Effector CD8-positive, alpha-beta T cell (primary cell): ENCODE measurements at regions not wholly inside any gene's neighbourhood (a gene's known extent, or its start where the extent isn't known, plus 50 kb on each side); places are given as distances from the start of the nearest gene placed in this dataset.
"Not testable (repeated sequence)": the region's sequence is repeated elsewhere in the genome, so short reads cannot be mapped to it uniquely, and the experiment has no call there.

Experiments used
- DNase-seq: peaks from one replicate; lab custom pipeline; 2025; lab: John Stamatoyannopoulos, UW

DNA sequence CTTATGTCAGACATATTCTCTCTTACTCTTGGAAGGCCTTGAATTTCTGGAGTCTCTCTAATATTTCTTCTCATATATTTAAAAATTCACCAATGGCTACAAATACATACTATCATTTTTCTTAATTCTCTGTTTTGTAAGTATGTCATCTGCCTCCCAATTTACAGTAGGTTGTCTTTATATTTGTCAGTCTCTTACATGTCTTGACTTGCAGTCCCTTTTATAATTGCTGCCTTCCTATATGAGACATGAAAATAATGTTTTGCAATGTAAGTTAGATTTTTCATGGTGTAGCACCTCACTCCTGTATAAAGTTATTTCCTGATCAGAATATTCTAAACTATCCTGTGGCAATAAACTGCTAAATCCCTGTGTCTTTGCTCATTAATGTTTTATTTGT is 223.1 kb upstream of the C1QTNF3 start:
- not testable (repeated sequence) for DNase-seq

GRCh38 chr5:34296759-34297158 is 253.7 kb upstream of the C1QTNF3 start:
- not testable (repeated sequence) for DNase-seq

DNA sequence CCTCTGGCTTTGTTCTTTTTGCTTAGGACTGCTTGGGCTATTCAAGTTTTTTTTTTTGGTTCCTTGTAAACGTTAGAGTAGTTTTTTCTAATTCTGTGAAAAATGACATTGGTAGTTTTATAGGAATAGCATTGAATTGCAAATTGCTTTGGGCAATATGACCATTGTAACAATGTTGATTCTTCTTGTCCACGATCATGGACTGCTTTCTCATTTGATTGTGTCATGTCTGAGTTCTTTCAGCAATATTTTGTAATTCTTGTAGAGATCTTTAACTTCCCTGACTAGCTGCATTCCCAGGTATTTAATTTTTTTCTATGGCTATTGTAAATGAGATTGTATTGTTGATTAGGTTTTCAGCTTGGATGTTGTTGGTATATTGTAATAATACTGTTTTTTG is 286.2 kb upstream of the C1QTNF3 start:
- DNase-seq: not testable (repeated sequence)

DNA sequence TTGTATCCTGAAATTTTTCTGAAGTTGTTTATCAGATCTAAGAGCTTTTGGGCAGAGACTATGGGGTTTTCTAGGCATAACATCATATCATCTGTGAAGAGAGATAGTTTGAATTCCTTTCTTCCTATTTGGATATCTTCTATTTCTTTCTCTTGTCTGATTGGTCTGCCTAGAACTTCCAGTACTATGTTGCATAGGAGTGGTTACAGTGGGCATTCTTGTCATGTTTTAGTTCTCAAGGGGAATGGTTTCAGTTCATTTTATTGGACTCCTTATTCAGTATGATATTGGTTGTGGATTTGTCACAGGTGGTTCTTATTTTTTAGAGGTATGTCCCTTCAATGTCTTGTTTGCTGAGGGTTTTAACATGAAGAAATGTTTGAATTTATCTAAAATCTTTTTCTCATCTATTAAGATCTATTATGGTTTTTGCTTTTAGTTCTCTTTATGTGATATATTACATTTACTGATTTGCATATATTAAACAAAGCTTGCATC is 286.6 kb upstream of the C1QTNF3 start:
- not testable (repeated sequence) for DNase-seq

DNA sequence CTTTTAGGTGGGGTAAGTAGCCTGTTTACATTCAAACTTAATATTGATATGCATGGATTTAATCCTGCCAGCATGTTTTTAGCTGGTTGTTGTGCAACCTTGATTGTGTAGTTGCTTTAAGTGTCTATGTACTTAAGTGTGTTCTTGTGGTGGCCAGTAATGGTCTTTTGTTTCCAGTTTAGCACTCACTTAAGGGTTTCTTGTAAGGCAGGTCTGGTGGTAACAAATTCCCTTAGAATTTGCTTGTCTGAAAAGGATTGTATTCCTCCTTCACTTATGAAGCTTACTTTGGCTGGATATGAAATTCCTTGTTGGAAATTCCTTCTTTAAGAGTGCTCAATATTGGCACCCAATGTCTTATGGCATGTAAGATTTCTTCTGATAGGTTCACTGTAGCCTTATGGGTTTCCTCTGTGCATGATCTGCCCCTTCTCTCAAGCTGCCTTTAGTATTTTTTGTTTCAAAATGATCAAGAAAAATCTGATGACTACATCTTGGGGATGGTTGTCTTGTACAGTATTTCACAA is 289.0 kb upstream of the C1QTNF3 start:
- not testable (repeated sequence) for DNase-seq

DNA sequence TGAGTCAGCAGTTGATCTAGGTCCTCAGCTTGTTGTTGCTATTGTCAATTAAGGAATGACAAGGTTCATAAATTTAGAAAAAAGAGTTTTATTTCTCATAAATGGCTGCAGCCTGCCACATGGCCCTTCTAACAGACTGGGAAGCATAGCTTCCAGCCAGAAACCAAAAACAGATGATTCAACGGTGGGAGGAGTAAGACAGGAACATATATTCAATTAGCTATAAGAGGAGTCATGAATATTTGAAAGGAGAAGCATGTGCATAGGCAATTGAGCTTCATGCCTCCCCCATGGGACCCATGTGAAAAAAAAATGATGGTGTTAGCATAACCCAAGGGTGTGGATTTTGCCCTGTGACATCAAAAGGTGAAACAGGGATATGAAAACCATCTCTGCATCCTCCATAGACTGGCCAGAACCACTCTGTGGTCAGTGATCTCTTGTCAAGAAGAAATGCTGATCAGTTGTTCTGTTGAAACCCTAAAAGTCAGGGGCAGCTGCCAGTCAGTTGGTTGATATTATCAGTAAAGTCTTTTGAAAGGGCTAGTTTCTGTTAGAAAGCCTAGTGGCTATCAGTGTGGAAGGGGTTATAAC is 296.5 kb upstream of the C1QTNF3 start:
- not testable (repeated sequence) for DNase-seq

DNA sequence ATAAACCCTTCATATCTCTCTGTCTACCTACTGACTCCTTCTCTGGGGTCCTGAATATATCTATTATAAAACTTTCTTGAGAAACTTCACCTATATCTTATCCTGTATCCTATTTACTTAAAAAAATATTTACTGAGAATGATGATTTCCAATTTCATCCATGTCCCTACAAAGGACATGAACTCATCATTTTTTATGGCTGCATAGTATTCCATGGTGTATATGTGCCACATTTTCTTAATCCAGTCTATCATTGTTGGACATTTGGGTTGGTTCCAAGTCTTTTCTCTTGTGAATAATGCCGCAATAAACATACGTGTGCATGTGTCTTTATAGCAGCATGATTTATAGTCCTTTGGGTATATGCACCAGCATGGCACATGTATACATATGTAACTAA is 301.7 kb upstream of the RAI14 start:
- DNase-seq: not testable (repeated sequence)

DNA sequence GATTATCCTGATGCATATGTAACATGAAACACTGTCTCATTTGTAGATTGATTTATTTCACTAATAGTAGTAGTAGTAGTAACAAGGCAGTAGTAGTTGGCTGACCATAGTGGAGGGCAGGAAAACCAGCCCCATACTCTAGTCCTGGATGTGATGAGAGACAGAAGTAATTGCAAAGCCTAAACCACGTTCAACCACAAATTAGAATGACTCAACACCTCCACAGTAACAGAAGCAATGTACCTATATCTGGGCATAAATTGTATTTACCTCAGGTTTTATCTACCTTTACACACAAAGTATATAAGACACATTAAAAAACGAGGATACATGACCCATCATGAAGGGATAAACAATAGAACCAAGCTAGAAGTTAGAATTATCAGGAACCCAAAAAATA is 284.7 kb upstream of the RAI14 start:
- DNase-seq: not testable (repeated sequence)

DNA sequence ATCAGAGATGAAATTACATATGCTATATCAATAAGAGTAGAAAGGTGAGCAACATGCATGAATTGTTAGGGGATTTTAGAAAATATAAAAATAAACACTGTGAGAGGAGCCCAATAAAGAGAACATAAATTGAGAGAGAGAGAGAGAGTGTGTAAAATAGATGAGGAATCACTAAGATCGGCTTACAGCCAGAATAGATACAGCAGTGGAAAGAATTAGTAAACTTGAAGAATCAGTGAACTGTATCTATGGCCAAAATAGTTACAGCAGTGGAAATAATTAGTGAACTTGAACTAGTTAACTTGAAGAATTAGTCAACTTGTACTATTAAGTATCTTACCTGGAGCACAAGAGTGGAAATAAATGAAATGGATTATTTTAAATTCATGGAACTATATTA is 284.3 kb upstream of the RAI14 start:
- not testable (repeated sequence) for DNase-seq

DNA sequence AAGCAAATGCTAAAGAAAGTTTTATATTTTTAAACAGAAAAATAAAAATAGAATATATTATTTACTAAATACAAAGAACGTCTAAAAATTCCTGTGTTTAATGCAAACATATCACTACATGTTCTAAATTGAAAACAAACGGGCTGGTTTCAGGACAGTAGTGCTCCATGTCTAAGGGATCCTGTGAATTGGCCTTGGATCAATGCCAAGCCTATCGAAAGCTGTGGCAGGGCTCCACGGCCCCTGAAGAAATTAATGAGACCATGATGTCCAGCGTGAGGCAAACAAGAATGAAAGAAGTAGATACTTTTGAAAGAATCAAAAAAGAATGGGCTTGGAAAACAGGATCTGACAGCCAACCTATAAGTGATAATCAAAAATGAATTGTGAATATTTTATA is 283.4 kb upstream of the RAI14 start:
- not testable (repeated sequence) for DNase-seq

DNA sequence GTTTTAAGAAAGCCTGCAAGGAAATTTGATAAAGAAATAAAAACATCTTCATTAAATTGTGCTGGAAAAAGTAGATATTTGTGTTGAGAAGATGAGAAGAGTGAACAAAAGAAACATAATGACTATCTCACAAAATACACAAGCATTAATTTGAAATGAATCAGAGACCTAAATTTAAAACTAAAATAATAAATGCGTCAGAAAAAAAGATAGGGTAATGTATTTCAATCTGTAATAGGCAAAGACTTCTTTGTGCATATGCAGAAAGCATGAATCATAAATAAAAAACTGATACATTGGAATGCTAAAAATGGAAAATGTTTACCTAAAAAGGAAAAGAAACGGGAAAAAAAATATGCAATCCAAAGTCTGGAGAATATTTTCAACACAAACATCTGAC is 278.5 kb upstream of the RAI14 start:
- not testable (repeated sequence) for DNase-seq

GRCh38 chr5:34378498-34378897 is 277.6 kb upstream of the RAI14 start:
- DNase-seq: not testable (repeated sequence)

DNA sequence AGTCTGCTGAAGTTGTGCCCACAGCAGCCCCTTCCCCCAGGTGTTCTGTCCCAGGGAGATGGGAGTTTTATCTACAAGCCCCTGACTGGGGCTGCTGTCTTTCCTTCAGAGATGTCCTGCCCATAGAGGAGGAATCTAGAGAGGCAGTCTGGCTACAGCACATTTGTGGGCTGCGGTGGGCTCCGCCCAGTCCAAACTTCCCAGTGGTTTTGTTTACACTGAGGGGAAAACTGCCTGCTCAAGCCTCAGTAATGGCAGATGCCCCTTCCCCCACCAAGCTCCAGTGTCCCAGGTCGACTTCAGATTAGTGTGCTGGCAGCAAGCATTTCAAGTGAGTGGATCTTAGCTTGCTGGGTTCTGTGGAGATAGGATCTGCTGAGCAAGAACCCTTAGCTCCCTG is 267.4 kb upstream of the RAI14 start:
- not testable (repeated sequence) for DNase-seq

DNA sequence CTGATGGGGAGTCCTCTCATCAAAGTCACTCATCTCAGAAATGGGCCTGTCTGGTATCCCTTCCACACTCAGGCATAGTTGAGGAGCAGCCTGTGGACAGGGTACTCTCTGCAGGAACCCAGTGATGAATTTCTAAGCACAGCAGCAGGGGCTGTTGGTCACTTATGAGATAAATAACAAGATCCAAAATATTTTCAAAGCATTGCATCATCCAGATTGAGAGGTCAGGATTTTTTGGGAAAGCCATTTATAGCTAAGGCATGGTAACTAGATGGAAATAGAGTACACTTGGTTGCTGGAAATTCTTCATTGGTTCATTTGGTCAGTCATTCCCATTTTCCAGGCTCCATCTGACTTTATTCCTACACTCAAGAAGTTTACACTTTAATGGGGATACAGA is 246.8 kb upstream of the RAI14 start:
- no peak for DNase-seq

- no peak for DNase-seq
Observed at GRCh38 chr5:34410411-34411139, 245.6 kb upstream of the RAI14 start.

GRCh38 chr5:34411470-34412346 is 244.4 kb upstream of the RAI14 start:
- DNase-seq: no peak

DNA sequence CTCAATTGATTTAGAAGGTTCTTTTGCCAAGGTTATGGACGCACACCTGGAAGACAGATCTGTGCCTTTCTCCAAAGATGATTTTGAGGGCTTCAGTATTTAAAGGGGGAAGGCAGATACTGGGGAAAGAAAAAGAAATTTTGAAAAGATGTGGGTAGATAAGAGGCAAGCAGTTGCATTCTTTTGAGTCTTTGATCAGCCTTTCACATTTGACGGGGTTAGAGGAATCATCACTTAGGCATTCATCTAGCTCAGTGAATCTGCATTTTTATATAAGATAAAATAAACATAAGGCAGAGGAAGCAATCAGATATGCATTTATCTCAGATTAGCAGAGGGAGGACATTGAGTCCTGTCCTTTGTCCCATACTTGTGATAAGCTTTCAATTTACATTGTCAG is 243.4 kb upstream of the RAI14 start:
- DNase-seq: no peak

DNA sequence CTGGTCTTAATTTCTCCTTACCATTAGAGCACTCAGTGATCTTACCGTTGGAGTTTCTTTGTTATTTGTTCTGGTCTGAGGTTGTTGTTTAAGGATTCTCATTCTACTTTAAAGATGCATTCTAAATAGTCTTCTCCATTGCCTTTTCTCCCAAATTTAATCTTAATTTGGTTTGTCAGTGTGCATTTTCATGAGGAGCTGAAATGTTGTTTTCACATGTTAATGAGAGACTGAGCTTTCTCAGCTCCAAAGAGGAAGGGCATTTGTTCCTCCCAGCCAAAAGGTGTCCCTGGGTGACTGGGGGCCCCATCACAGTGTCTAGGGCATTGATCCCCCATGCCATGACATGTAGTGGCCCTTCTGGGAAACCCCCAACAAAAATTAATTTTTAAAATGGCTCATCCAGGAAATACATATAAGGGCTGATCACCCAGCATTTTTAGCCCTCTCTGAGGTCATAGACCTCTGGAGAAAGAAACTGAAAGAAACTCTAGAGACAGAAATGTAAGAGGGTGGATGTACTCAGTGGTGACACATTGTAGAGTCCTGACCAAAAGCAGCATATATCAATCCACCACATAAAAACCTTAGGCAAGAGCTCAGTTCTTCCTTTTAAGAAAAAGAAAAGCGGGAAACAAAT is 240.4 kb upstream of the RAI14 start:
- DNase-seq: no peak

- DNase-seq: no peak
Observed at GRCh38 chr5:34416501-34417008, 239.6 kb upstream of the RAI14 start.

GRCh38 chr5:34420191-34420590 is 235.9 kb upstream of the RAI14 start:
- DNase-seq: not testable (repeated sequence)

- DNase-seq: no peak
Observed at GRCh38 chr5:34436761-34437501, 219.2 kb upstream of the RAI14 start.
